Neuronal stem cell (in vitro differentiated cells): ENCODE measurements at regions not wholly inside any gene's neighbourhood (a gene's known extent, or its start where the extent isn't known, plus 50 kb on each side); places are given as distances from the start of the nearest gene placed in this dataset.

Source experiments
- DNase-seq: peaks from one replicate; pipeline ENCODE4 v3.0.0-alpha.2; 2013; ENCODE audit warnings: low spot score
- H2AFZ ChIP-seq: one replicate; pipeline ENCODE4 v1.6.1; 2013; ENCODE audit warnings: mild to moderate bottlenecking, low read length, inconsistent platforms
- H2AK5ac ChIP-seq: 2 replicates; pipeline ENCODE4 v1.6.1; 2013; ENCODE audit warnings: low read depth, mild to moderate bottlenecking, inconsistent platforms, low read length, moderate library complexity, mixed read lengths
- H2BK120ac ChIP-seq: 2 replicates; pipeline ENCODE4 v1.6.1; 2013; ENCODE audit warnings: low read depth, mild to moderate bottlenecking, inconsistent platforms, low read length, moderate library complexity, mixed read lengths
- H2BK12ac ChIP-seq: one replicate; pipeline ENCODE4 v1.6.1; 2013; ENCODE audit warnings: low read length, inconsistent platforms
- H2BK15ac ChIP-seq: 2 replicates; pipeline ENCODE4 v1.6.1; 2013; ENCODE audit warnings: mild to moderate bottlenecking, low read length, inconsistent platforms, mixed read lengths
- H2BK5ac ChIP-seq: one replicate; pipeline ENCODE4 v1.6.1; 2013; ENCODE audit warnings: inconsistent platforms, mild to moderate bottlenecking, low read length, moderate library complexity
- H3K14ac ChIP-seq: one replicate; pipeline ENCODE4 v1.6.1; 2013; ENCODE audit warnings: low read length, inconsistent platforms
- H3K18ac ChIP-seq: 2 replicates; pipeline ENCODE4 v1.6.1; 2013; ENCODE audit warnings: low read length, inconsistent platforms
- H3K23ac ChIP-seq: 2 replicates; pipeline ENCODE4 v1.6.1; 2013; ENCODE audit warnings: low read depth, mild to moderate bottlenecking, mixed read lengths, low read length, inconsistent platforms; ENCODE audit not compliant: poor library complexity
- H3K27ac ChIP-seq: replicated peaks from 3 replicates; pipeline ENCODE4 v1.5.1; 2013; ENCODE audit warnings: low read length, inconsistent platforms
- H3K27me3 ChIP-seq, 3 experiments: 2 replicates each; pipeline ENCODE4 v1.6.1; 2013; ENCODE audit warnings: low read length in 3 of 3, mild to moderate bottlenecking in 2 of 3, inconsistent platforms in 1 of 3, low read depth in 1 of 3, mixed read lengths in 1 of 3, moderate library complexity in 1 of 3; ENCODE audit not compliant: control insufficient read depth in 3 of 3, insufficient read depth in 3 of 3
- H3K36me3 ChIP-seq, 2 donors: replicated peaks in 1 of 2; 2 replicates each; pipeline ENCODE4 v1.6.1; 2013; ENCODE audit warnings: low read length in 2 of 2; ENCODE audit not compliant: control insufficient read depth in 2 of 2, insufficient read depth in 2 of 2
- H3K4ac ChIP-seq: 2 replicates; pipeline ENCODE4 v1.6.1; 2013; ENCODE audit warnings: inconsistent platforms, mild to moderate bottlenecking, low read length, moderate library complexity
- H3K4me1 ChIP-seq, 2 donors: 1 replicate in 1 of 2; 2 replicates in 1 of 2; pipeline ENCODE4 v1.6.1; 2013; ENCODE audit warnings: low read length in 2 of 2, low read depth in 1 of 2; ENCODE audit not compliant: control insufficient read depth in 2 of 2, insufficient read depth in 1 of 2
- H3K4me2 ChIP-seq: one replicate; pipeline ENCODE4 v1.6.1; 2013; ENCODE audit warnings: mild to moderate bottlenecking, low read length, inconsistent platforms; ENCODE audit not compliant: insufficient read depth, poor library complexity, severe bottlenecking
- H3K4me3 ChIP-seq, 2 donors: 2 replicates each; pipeline ENCODE4 v1.5.1; 2013; ENCODE audit warnings: low read length in 2 of 2, mild to moderate bottlenecking in 2 of 2, inconsistent platforms in 1 of 2, moderate library complexity in 1 of 2
- H3K79me1 ChIP-seq: one replicate; pipeline ENCODE4 v1.6.1; 2013; ENCODE audit warnings: low read depth, mild to moderate bottlenecking, inconsistent platforms, low read length, moderate library complexity
- H3K9ac ChIP-seq: one replicate; pipeline ENCODE4 v1.6.1; 2013; ENCODE audit warnings: mild to moderate bottlenecking, low read depth, low read length, inconsistent platforms; ENCODE audit not compliant: poor library complexity
- H3K9me3 ChIP-seq, 2 donors: replicated peaks in 1 of 2; 2 replicates each; pipeline versions ENCODE3 to v1.6.1; 2013; ENCODE audit warnings: low read length in 2 of 2, mild to moderate bottlenecking in 2 of 2, inconsistent platforms in 1 of 2, low read depth in 1 of 2, mixed read lengths in 1 of 2, moderate library complexity in 1 of 2; ENCODE audit not compliant: control insufficient read depth in 2 of 2, insufficient read depth in 1 of 2
- H4K8ac ChIP-seq: one replicate; pipeline ENCODE4 v1.6.1; 2013; ENCODE audit warnings: low read depth, mild to moderate bottlenecking, inconsistent platforms, low read length, moderate library complexity
- H4K91ac ChIP-seq: one replicate; pipeline ENCODE4 v1.6.1; 2013; ENCODE audit warnings: low read length, low read depth, mild to moderate bottlenecking, inconsistent platforms; ENCODE audit not compliant: poor library complexity
- WGBS, 2 donors: extraction: QIAGEN DNeasy Blood & Tissue Kit; methylation state at CpG; one replicate each; pipeline ENCODE4 v1.1.7; 2013; ENCODE audit warnings: missing lambda C conversion rate in 2 of 2, mixed read lengths in 1 of 2; ENCODE audit not compliant: insufficient read length in 2 of 2, insufficient replicate concordance in 1 of 2; ENCODE audit errors: extremely low coverage in 2 of 2; 5-methylcytosine and 5-hydroxymethylcytosine counted together

DNA sequence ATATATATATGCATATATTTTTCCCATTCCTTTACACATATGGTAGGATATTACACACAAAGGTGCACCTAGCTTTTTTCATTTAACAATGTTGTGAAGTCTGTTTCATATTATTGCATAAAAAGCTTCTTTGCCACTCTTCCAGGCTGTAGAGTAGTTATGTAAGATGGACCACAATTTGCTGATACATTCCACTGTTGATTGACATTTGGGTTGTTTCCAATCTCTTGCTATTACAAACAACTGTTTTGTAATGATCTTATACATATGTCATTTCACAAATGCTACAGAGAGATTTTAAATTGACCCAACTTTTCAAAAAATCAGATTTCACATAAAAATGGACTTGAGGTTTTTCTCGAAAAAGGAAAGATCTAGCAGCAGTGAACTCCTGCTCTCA is 301.4 kb downstream of the CDCA7 start:
- no peak overlapping the region for H2BK15ac ChIP-seq
- no CpG with 5 or more reads among the region's 1 CpG for WGBS, 2 donors
- no peak overlapping the region for H3K23ac ChIP-seq

DNA sequence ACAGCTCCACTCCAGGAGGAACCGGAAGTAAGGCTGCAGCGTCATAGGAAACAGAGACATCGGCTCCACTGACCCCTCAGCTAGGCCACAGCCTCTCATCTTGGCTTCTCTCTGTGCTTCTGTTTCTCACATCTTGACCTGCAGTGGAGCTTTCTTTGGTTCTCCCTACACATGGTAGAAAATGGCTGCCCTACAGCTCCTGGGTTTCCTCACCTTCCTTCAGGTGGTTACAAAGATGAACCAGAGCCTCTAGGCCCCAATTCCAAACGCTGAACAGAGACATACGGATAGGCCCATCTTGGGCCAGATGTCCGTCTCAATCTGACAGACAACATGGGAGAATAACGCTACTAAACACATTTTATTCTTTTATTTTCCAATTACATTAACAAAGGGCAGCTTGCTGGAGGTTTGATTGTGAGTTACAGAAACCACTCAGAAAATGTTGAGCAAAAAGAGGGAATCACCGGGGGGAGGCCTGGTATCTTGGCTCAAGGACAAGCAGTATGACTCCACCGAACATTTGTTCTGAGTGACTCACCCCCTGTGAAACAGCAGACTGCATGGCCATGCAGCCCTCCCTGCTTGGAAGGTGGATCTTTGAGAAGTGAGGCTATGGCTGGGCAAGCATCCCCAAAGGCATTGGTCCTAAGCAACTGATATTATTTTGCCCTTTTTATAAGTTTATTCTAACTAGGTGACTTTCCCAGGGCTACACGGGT is 303.5 kb downstream of the CDCA7 start:
- H2BK15ac ChIP-seq: peak overlapping the region; percentile 25
- H3K4me1 ChIP-seq: peaks cover 11 to 15% of the 10 kb centered on the region in 2 donors
- H3K14ac ChIP-seq: no peak overlapping the region
- peak overlapping the region; percentile 7 for H2AFZ ChIP-seq
- no peak overlapping the region for H4K8ac ChIP-seq
- no peak overlapping the region for H2AK5ac ChIP-seq
- H2BK5ac ChIP-seq: no peak overlapping the region
- no peak overlapping the region for H3K4ac ChIP-seq
- no peak overlapping the region for H4K91ac ChIP-seq
- no peaks in the 10 kb centered on the region for H3K79me1 ChIP-seq
- DNase-seq: no peak
- no peak overlapping the region for H2BK12ac ChIP-seq
- H3K27ac ChIP-seq: no peak overlapping the region
- H3K9me3 ChIP-seq: no peaks in the 10 kb centered on the region
- H3K36me3 ChIP-seq: no peaks in the 10 kb centered on the region
- WGBS, 2 donors: no CpG with 5 or more reads among the region's 10 CpGs
- no peak overlapping the region for H3K9ac ChIP-seq
- H3K27me3 ChIP-seq: no peaks in the 10 kb centered on the region
- H3K4me2 ChIP-seq: no peak overlapping the region
- no peak overlapping the region for H3K18ac ChIP-seq
- H2BK120ac ChIP-seq: no peak overlapping the region
- H3K23ac ChIP-seq: no peak overlapping the region
- no peak overlapping the region for H3K4me3 ChIP-seq

More for the DNA sequence above, 301.4 kb downstream of the CDCA7 start:
- H2AFZ ChIP-seq: no peak overlapping the region
- no peak overlapping the region for H4K8ac ChIP-seq
- no peak overlapping the region for H2AK5ac ChIP-seq
- no peaks in the 10 kb centered on the region for H3K27me3 ChIP-seq
- H2BK120ac ChIP-seq: no peak overlapping the region
- no peak overlapping the region for H3K18ac ChIP-seq
- DNase-seq: no peak
- H3K9me3 ChIP-seq: peaks cover 0 to 8% of the 10 kb centered on the region in 2 donors
- H3K4me3 ChIP-seq: no peak overlapping the region
- no peaks in the 10 kb centered on the region for H3K36me3 ChIP-seq
- no peak overlapping the region for H2BK5ac ChIP-seq
- no peak overlapping the region for H3K9ac ChIP-seq
- no peak overlapping the region for H3K4me2 ChIP-seq
- no peak overlapping the region for H3K27ac ChIP-seq
- no peaks in the 10 kb centered on the region for H3K79me1 ChIP-seq
- H3K4me1 ChIP-seq: peaks cover 18 to 19% of the 10 kb centered on the region in 2 donors
- no peak overlapping the region for H4K91ac ChIP-seq
- no peak overlapping the region for H3K4ac ChIP-seq
- no peak overlapping the region for H3K14ac ChIP-seq
- H2BK12ac ChIP-seq: no peak overlapping the region

DNA sequence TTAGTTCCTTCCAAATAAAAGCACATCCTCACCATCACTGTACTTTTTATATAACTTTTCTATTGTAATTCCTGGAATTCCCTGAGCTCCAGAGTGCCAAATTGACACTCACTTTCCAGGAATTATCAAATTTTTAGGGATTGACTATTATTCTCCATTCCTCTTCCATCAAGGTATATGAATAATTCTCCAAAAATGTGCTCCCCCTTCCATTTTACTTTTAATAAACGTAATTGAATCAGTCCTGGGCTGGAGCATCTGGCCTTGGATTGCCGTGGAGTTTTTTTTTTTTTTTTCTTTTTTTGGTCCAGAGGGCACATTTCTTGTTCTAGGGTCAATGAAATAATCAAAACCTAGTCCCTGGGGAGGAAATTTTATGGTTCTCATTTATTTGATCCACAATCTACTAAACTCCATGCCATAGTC is 304.3 kb downstream of the CDCA7 start:
- Histone ChIP-seq H3K23ac (no peak overlapping the region), H3K4me3 (no peak overlapping the region), H2AFZ (peak overlapping the region; percentile 71), H3K9me3 (no peaks in the 10 kb centered on the region), H2BK5ac (no peak overlapping the region), H3K27ac (no peak overlapping the region), H3K4me2 (no peak overlapping the region), H2BK15ac (no peak overlapping the region), H3K18ac (no peak overlapping the region), H3K27me3 (no peaks in the 10 kb centered on the region), H3K4me1 (peaks cover 10 to 12% of the 10 kb centered on the region in 2 donors), H2BK120ac (no peak overlapping the region), H3K4ac (no peak overlapping the region), H2BK12ac (no peak overlapping the region), H3K36me3 (no peaks in the 10 kb centered on the region), H3K14ac (no peak overlapping the region), H2AK5ac (no peak overlapping the region), H3K9ac (no peak overlapping the region), H3K79me1 (no peaks in the 10 kb centered on the region), H4K91ac (no peak overlapping the region), H4K8ac (no peak overlapping the region)
- no CpG with 5 or more reads among the region's 2 CpGs for WGBS, 2 donors
- no peak for DNase-seq

DNA sequence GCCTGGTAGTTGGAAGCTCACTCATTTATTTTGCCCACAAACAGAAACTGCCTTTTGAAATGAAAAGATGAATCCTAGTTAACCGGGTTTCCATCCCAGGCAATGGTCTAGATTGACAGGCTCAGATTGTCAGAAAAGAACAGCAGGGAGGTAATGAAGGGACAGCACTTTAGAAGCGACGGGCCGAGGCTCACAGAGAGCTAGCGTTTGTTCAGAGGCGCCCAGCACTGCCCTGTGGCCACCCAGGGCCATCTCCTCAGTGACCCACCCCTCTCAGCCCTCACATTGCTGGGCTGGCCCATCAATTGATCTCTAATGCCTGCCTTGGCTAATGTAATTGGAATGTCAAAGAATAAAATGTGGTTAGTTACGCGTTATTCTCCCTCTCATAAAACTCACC is 304.8 kb downstream of the CDCA7 start:
- peak overlapping the region; percentile 12 for H3K27ac ChIP-seq
- H2BK5ac ChIP-seq: no peak overlapping the region
- no peaks in the 10 kb centered on the region for H3K79me1 ChIP-seq
- H3K36me3 ChIP-seq: no peaks in the 10 kb centered on the region
- no peak overlapping the region for H2AK5ac ChIP-seq
- no peak overlapping the region for H3K4me2 ChIP-seq
- H2AFZ ChIP-seq: peak overlapping the region; percentile 71
- H4K8ac ChIP-seq: no peak overlapping the region
- no peak overlapping the region for H3K4me3 ChIP-seq
- no peak overlapping the region for H3K14ac ChIP-seq
- no peak overlapping the region for H3K4ac ChIP-seq
- no peak overlapping the region for H3K9ac ChIP-seq
- no peak overlapping the region for H2BK12ac ChIP-seq
- H3K9me3 ChIP-seq: no peaks in the 10 kb centered on the region
- no peak overlapping the region for H4K91ac ChIP-seq
- peak overlapping the region; percentile 32 for H3K18ac ChIP-seq
- H3K4me1 ChIP-seq: peaks cover 9 to 16% of the 10 kb centered on the region in 2 donors
- WGBS, 2 donors: no CpG with 5 or more reads among the region's 8 CpGs
- no peak overlapping the region for H3K23ac ChIP-seq
- no peak for DNase-seq
- no peak overlapping the region for H2BK120ac ChIP-seq
- no peaks in the 10 kb centered on the region for H3K27me3 ChIP-seq
- no peak overlapping the region for H2BK15ac ChIP-seq
